ENCODE measurements at regions not wholly inside any gene's neighbourhood (a gene's known extent, or its start where the extent isn't known, plus 50 kb on each side); places are given as distances from the start of the nearest gene placed in this dataset.
A peak's percentile ranks its signal among the peaks of the same experiment; 100 is the strongest.

DNA sequence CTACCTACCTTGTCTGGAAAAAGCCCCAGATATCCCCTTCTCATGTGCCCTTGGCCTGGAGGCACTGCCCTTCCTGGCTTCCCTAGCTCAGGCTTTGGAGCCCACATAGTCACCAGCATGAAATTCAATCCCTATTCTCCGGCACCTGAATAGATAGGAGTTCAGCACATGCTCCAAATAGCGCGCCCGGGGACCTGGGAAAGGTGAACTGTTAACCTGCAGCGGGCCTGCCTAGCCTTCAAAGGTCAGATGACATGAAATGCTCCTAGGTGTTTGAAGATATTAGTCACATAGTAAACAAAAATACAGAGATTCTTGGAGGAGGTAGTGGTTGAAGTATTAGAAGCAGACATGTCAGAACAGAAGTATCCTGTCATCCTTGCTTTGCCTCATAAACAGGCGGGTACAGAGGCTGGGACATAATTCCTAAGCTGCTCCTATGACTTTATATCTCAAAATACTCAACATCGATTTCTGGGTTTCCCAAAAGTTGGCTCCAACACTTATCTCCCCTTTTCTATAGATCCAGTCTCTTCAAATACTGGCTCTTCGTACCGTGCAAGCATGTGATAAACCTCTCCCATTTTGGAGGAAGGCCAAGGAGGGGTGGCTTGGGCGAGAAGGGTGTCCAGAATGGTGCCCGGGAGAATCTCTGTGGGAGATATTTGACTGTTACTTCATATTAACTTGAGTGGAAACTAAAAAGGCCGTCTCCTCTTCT lies 88.0 kb upstream of the ANKH start:
- no peaks in the 10 kb centered on the region for H3K9me3 ChIP-seq (replicated peaks)
- H3K27me3 ChIP-seq (replicated peaks): no peaks in the 10 kb centered on the region
- no peak for DNase-seq (ENCODE audit: low read depth in 1 of 2, low spot score in 2 of 2)
- no peaks in the 10 kb centered on the region for H3K36me3 ChIP-seq
- no peak overlapping the region for H3K27ac ChIP-seq
- no peak overlapping the region for H3K4me3 ChIP-seq
- H3K4me1 ChIP-seq (replicated peaks): peaks cover 5% of the 10 kb centered on the region

DNA sequence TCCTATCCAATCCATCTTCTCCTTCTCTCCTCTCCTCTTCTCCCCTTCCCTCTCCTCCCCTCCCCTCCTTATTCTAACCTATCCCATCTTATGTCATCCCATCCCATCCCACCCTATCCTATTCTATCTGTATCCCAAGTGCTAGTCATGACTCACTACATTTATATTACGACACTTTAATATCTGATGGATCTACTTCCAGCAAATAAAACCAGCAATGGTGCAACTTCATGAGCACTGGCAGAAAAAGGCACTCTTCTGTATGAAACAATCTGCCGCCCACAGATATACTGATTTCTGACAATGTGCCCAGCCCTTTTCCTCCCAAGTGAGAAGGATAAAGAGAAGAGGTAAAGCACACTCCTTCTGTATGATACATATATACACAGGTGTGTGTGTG lies 86.6 kb upstream of the ANKH start:
- H3K27ac ChIP-seq: no peak overlapping the region
- H3K9me3 ChIP-seq (replicated peaks): no peaks in the 10 kb centered on the region
- H3K27me3 ChIP-seq (replicated peaks): no peaks in the 10 kb centered on the region
- H3K4me3 ChIP-seq: no peak overlapping the region
- no peaks in the 10 kb centered on the region for H3K36me3 ChIP-seq
- peaks cover 5% of the 10 kb centered on the region for H3K4me1 ChIP-seq (replicated peaks)
- no peak for DNase-seq (ENCODE audit: low read depth in 1 of 2, low spot score in 2 of 2)

DNA sequence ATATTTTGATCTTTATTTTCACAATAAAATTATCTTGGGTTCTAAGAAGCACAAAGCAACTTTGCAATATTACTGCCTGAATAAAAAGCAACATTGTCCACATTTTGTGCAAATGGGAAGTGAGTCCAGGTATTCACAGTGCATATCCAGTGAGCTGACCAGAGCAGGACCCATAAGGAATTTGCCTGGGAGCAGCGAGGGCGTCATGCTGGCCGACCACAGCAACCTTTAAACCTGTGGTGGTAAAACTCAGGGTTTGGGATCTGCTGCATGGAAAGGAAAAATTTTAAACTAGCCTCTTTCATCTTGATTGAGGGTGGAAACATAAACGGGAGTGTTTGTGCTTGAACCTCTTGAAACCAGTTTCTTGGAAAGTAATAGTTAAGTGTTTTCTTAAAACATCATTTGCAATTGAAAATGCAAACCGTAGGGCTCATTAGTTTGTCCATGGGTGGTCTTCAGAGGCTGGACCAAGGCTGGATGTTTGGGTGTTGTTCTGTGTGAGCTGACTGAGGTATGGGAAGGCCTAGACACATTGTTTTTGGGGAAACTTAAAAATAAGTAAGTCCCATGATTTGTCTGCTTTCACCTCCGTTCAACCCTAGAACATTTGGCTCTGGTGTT lies 85.0 kb upstream of the ANKH start:
- Histone ChIP-seq H3K27me3 (replicated peaks) (no peaks in the 10 kb centered on the region), H3K4me1 (replicated peaks) (peaks cover 5% of the 10 kb centered on the region), H3K4me3 (no peak overlapping the region), H3K27ac (no peak overlapping the region), H3K9me3 (replicated peaks) (no peaks in the 10 kb centered on the region), H3K36me3 (no peaks in the 10 kb centered on the region)
- DNase-seq (ENCODE audit: low read depth in 1 of 2, low spot score in 2 of 2): peak in 1 of 2 experiments; percentile 17

- Histone ChIP-seq H3K27me3 (replicated peaks) (no peaks in the 10 kb centered on the region), H3K36me3 (no peaks in the 10 kb centered on the region), H3K4me1 (replicated peaks) (peaks cover 5% of the 10 kb centered on the region), H3K27ac (no peak overlapping the region), H3K4me3 (no peak overlapping the region), H3K9me3 (replicated peaks) (no peaks in the 10 kb centered on the region; the same call in 1 of the 2 replicates)
- DNase-seq (ENCODE audit: low read depth in 1 of 2, low spot score in 2 of 2): no peak
Observed at GRCh38 chr5:14954616-14955343, 83.2 kb upstream of the ANKH start.

- Histone ChIP-seq H3K9me3 (replicated peaks) (no peaks in the 10 kb centered on the region; the same call in 1 of the 2 replicates), H3K4me3 (no peak overlapping the region), H3K4me1 (replicated peaks) (peaks cover 1% of the 10 kb centered on the region), H3K27ac (no peak overlapping the region), H3K36me3 (no peaks in the 10 kb centered on the region), H3K27me3 (replicated peaks) (no peaks in the 10 kb centered on the region)
- no peak for DNase-seq (ENCODE audit: low read depth in 1 of 2, low spot score in 2 of 2)
Observed at GRCh38 chr5:14954216-14954615, 82.6 kb upstream of the ANKH start.

DNA sequence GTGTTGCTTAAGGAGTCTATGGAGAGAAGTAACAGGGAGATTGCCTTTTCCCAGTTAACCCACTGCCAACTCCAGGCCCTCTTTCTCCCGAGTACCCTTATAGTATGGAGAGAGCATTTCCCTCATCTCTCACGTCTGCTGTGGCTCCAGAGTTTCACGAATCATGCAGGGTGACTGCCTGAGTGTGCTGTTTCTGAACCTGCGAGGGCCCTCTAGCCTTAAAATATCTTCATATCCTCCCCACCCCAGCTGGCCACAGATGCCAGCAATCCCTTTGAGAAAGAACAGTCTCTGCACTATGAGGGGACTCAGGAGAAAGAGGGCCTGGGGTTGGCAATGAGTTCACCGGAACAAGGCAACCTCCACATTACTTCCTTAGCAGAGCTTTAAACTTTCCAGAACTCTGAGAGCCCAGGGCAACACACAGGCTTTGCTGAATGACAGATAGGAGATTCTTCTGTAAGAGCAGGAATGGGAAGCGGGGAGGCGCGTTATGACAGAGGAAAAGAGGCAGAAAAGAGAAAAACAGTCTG lies 81.6 kb upstream of the ANKH start:
- DNase-seq (ENCODE audit: low read depth in 1 of 2, low spot score in 2 of 2): no peak
- no peaks in the 10 kb centered on the region; the same call in 1 of the 2 replicates for H3K4me1 ChIP-seq (replicated peaks)
- H3K27ac ChIP-seq: no peak overlapping the region
- no peak overlapping the region for H3K4me3 ChIP-seq
- H3K9me3 ChIP-seq (replicated peaks): no peaks in the 10 kb centered on the region; the same call in 1 of the 2 replicates
- no peaks in the 10 kb centered on the region for H3K27me3 ChIP-seq (replicated peaks)
- H3K36me3 ChIP-seq: no peaks in the 10 kb centered on the region

DNA sequence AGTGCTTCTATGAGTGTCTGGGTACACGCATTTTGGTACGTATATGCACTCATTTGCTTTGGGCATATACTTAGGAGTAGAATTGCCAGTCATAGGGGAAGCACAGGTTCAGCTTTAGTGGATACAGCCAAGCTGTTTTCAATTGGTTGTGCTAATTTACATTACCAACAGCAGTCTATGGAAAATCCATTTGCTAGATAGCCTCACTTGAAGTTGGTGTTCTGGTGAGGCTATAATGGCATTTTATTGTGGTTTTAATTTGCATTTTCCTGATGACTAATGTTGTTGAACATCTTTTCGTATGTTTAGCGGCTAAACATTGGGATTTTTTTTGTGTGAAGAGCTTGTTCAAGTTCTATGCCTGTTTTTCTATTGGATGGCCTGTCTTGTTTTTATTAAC lies 76.8 kb upstream of the ANKH start:
- Histone ChIP-seq H3K4me1 (replicated peaks) (peaks cover 7% of the 10 kb centered on the region), H3K4me3 (no peak overlapping the region), H3K9me3 (replicated peaks) (no peaks in the 10 kb centered on the region; the same call in 1 of the 2 replicates), H3K27me3 (replicated peaks) (no peaks in the 10 kb centered on the region), H3K36me3 (no peaks in the 10 kb centered on the region), H3K27ac (no peak overlapping the region)
- no peak for DNase-seq (ENCODE audit: low read depth in 1 of 2, low spot score in 2 of 2)

- no peak for DNase-seq (ENCODE audit: low read depth in 1 of 2, low spot score in 2 of 2)
- Histone ChIP-seq H3K27ac (no peak overlapping the region), H3K27me3 (replicated peaks) (0 out of 2 replicates have a peak, but pooled peaks cover 3% of the 10 kb centered on the region), H3K9me3 (replicated peaks) (no peaks in the 10 kb centered on the region; the same call in 1 of the 2 replicates), H3K4me1 (replicated peaks) (peaks cover 7% of the 10 kb centered on the region), H3K36me3 (no peaks in the 10 kb centered on the region), H3K4me3 (no peak overlapping the region)
Observed at GRCh38 chr5:14946815-14947620, 75.4 kb upstream of the ANKH start.

DNA sequence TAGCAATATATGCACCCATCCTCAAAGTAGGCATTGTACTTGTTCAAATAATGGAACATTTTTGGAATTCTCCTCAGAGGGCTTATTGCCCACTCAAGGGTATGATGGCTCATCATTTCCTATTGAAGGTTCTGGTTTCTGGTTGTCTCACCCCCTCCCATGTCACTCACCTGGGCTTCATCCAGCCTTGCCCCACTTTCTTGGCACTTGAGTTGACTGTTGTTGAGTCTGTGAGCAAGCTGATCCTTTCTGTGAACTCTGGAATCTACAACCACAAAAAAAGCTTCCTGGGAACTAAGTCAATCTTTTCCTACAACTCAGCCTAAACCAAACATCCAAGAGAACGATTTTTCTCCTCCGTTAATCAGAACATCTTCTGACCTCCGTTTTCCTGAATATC lies 73.9 kb upstream of the ANKH start:
- H3K27me3 ChIP-seq (replicated peaks): 0 out of 2 replicates have a peak, but pooled peaks cover 3% of the 10 kb centered on the region
- no peak for DNase-seq (ENCODE audit: low read depth in 1 of 2, low spot score in 2 of 2)
- no peaks in the 10 kb centered on the region for H3K36me3 ChIP-seq
- H3K27ac ChIP-seq: no peak overlapping the region
- no peaks in the 10 kb centered on the region; the same call in 1 of the 2 replicates for H3K9me3 ChIP-seq (replicated peaks)
- H3K4me3 ChIP-seq: no peak overlapping the region
- H3K4me1 ChIP-seq (replicated peaks): peaks cover 7% of the 10 kb centered on the region

DNA sequence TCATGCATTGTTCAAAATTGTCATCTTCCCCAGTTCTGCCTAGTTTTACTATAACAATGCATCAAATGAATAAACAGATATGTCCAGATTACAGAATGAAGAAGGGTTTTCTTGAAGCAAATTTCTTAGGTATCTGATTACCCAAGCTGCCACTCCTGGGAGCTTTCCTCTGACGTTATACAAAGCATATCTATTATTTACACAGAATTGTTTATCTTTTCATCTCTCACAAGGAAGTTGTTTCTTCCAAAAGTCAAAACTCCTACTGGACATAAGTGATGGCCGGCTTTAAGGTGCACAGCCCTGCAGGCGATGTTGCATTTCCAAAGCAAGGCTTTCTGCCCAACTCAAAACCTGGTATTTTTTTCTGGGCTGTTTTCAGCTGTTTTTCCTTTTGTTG lies 73.4 kb upstream of the ANKH start:
- Histone ChIP-seq H3K4me3 (no peak overlapping the region), H3K36me3 (no peaks in the 10 kb centered on the region), H3K9me3 (replicated peaks) (no peaks in the 10 kb centered on the region), H3K27me3 (replicated peaks) (0 out of 2 replicates have a peak, but pooled peaks cover 3% of the 10 kb centered on the region), H3K4me1 (replicated peaks) (peaks cover 7% of the 10 kb centered on the region), H3K27ac (no peak overlapping the region)
- DNase-seq (ENCODE audit: low read depth in 1 of 2, low spot score in 2 of 2): no peak

DNA sequence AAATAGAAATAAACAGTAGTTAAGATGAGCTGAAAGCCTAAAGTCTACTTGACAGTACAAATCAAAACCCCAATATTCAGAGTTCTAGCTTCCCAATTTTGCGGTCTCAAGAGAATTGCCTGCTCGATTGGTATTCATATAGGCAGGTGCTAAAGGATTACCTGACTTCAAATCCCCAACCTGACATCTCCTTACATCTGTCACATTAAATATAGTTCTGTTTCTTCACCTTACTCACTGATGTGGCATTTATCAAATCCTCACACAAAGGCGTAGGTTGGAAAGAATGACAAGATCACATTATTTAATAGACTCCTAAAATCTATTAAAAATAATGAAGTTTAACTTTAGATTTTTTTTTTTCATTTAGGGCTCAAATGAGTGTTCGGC lies 72.8 kb upstream of the ANKH start:
- Histone ChIP-seq H3K4me1 (replicated peaks) (peaks cover 7% of the 10 kb centered on the region), H3K27me3 (replicated peaks) (0 out of 2 replicates have a peak, but pooled peaks cover 3% of the 10 kb centered on the region), H3K9me3 (replicated peaks) (no peaks in the 10 kb centered on the region), H3K4me3 (no peak overlapping the region), H3K27ac (no peak overlapping the region), H3K36me3 (no peaks in the 10 kb centered on the region)
- no peak for DNase-seq (ENCODE audit: low read depth in 1 of 2, low spot score in 2 of 2)

DNA sequence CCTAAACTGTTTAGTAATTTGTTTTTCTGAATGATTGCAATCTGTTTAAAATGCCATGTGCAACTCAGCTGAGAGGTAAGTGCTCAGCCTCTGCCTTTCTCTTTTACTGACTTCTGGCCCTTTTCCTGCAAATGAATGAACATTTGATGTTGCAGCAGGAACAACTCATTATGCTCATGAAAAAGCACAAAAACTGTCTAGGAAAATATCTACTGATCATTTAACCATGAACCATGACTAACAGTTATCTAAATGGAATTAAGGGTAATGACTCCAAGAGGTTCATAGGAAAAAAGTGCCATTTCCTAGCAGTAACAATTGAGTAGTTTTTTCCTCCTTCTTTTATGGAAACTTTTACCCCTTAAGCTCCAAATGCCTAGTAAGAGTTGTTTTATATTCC lies 70.6 kb upstream of the ANKH start:
- H3K27me3 ChIP-seq (replicated peaks): 0 out of 2 replicates have a peak, but pooled peaks cover 3% of the 10 kb centered on the region
- H3K9me3 ChIP-seq (replicated peaks): no peaks in the 10 kb centered on the region
- DNase-seq (ENCODE audit: low read depth in 1 of 2, low spot score in 2 of 2): no peak
- no peak overlapping the region for H3K4me3 ChIP-seq
- peaks cover 7% of the 10 kb centered on the region for H3K4me1 ChIP-seq (replicated peaks)
- no peak overlapping the region for H3K27ac ChIP-seq
- no peaks in the 10 kb centered on the region for H3K36me3 ChIP-seq

DNA sequence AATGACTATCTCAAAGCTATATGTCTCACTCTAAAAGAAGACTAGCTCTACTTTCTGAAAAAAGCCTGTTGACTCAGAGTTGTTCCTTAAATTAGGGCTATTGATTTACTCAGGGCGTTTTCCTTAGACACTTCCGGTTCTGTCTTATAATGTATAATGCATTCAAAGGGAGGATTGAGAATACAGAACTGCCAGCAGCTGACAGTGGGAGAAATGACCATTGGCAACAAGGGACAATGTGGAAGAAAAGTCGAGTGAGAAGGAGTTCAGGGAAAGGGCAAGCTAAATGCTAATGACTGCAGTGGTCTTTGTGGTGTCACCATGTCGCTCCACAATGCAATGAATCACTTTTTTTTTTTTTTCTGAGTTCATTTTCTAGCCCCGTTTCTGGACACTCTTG lies 65.7 kb upstream of the ANKH start:
- no peaks in the 10 kb centered on the region for H3K9me3 ChIP-seq (replicated peaks)
- H3K36me3 ChIP-seq: no peaks in the 10 kb centered on the region
- no peaks in the 10 kb centered on the region for H3K4me1 ChIP-seq (replicated peaks)
- no peak overlapping the region for H3K27ac ChIP-seq
- 0 out of 2 replicates have a peak, but pooled peaks cover 2% of the 10 kb centered on the region for H3K27me3 ChIP-seq (replicated peaks)
- no peak for DNase-seq (ENCODE audit: low read depth in 1 of 2, low spot score in 2 of 2)
- no peak overlapping the region for H3K4me3 ChIP-seq
